Endodermal cell (in vitro differentiated cells): ENCODE measurements at regions not wholly inside any gene's neighbourhood (a gene's known extent, or its start where the extent isn't known, plus 50 kb on each side); places are given as distances from the start of the nearest gene placed in this dataset.

Experiments used
- DNase-seq: peaks from one replicate; pipeline ENCODE4 v3.0.0-alpha.2; 2017
- H3K27ac ChIP-seq: 2 replicates; pipeline ENCODE4 v1.5.1; 2013; ENCODE audit warnings: mild to moderate bottlenecking, low read depth, low read length, moderate library complexity
- H3K27me3 ChIP-seq: 2 replicates; pipeline ENCODE4 v1.6.1; 2013; ENCODE audit warnings: mild to moderate bottlenecking, low read length, moderate library complexity; ENCODE audit not compliant: insufficient read depth, control insufficient read depth, poor library complexity, severe bottlenecking
- H3K36me3 ChIP-seq: 2 replicates; pipeline ENCODE4 v1.7.0; 2013; ENCODE audit warnings: mild to moderate bottlenecking, low read length, moderate library complexity; ENCODE audit not compliant: control insufficient read depth, insufficient read depth
- H3K4me1 ChIP-seq: one replicate; pipeline ENCODE4 v1.7.0; 2013; ENCODE audit warnings: low read length; ENCODE audit not compliant: control insufficient read depth, insufficient read depth
- H3K4me3 ChIP-seq: 2 replicates; pipeline ENCODE4 v1.5.1; 2013; ENCODE audit warnings: mild to moderate bottlenecking, low read length, moderate library complexity
- H3K9ac ChIP-seq: 2 replicates; pipeline ENCODE4 v1.6.1; 2013; ENCODE audit warnings: mild to moderate bottlenecking, low read length, moderate library complexity; ENCODE audit not compliant: poor library complexity, severe bottlenecking; ENCODE audit errors: extremely low read depth
- H3K9me3 ChIP-seq: 2 replicates; pipeline ENCODE4 v1.6.1; 2013; ENCODE audit warnings: mild to moderate bottlenecking, low read length, moderate library complexity; ENCODE audit not compliant: control insufficient read depth
- H3K27ac Mint-ChIP-seq: 2 replicates; pipeline ENCODE4 v1.8.0; 2020; ENCODE audit warnings: mixed read lengths
- H3K27me3 Mint-ChIP-seq: 2 replicates; pipeline ENCODE4 v1.8.0; 2021; ENCODE audit warnings: mild to moderate bottlenecking, mixed read lengths; ENCODE audit not compliant: insufficient read depth
- H3K36me3 Mint-ChIP-seq: 2 replicates; pipeline ENCODE4 v1.8.0; 2020; ENCODE audit warnings: low read depth, mixed read lengths
- H3K4me1 Mint-ChIP-seq: 2 replicates; pipeline ENCODE4 v1.8.0; 2020; ENCODE audit warnings: mixed read lengths
- H3K4me3 Mint-ChIP-seq: 2 replicates; pipeline ENCODE4 v1.8.0; 2020; ENCODE audit warnings: mild to moderate bottlenecking, moderate library complexity, mixed read lengths
- H3K9me3 Mint-ChIP-seq: 2 replicates; pipeline ENCODE4 v1.8.0; 2020; ENCODE audit warnings: mild to moderate bottlenecking, mixed read lengths
- CTCF ChIP-seq: fragments of 200-600 bp; sonication (generic); conservative IDR thresholded peaks from 2 replicates; pipeline ENCODE4 v1.5.0; 2021; ENCODE audit warnings: antibody characterized with exemption, mild to moderate bottlenecking
- WGBS, 2 experiments: methylation state at CpG; one replicate each; pipeline versions ENCODE4 v1.1.5 to v1.1.7; 2013; ENCODE audit warnings: missing lambda C conversion rate in 2 of 2, mixed read lengths in 1 of 2; ENCODE audit not compliant: insufficient coverage in 1 of 2, insufficient read length in 1 of 2; 5-methylcytosine and 5-hydroxymethylcytosine counted together

- H3K9ac ChIP-seq: no peak overlapping the region
- H3K9me3 Mint-ChIP-seq: no peaks in the 10 kb centered on the region
- no peaks in the 10 kb centered on the region for H3K9me3 ChIP-seq
- no peaks in the 10 kb centered on the region for H3K4me1 ChIP-seq
- no peak overlapping the region for H3K27ac ChIP-seq
- H3K4me3 Mint-ChIP-seq: no peak overlapping the region
- no peaks in the 10 kb centered on the region for H3K36me3 ChIP-seq
- 94% methylated on average over 3 to 4 of the region's 4 CpGs for WGBS, 2 experiments
- no peak for TF ChIP-seq CTCF
- no peaks in the 10 kb centered on the region for H3K27me3 ChIP-seq
- peaks cover 3% of the 10 kb centered on the region for H3K27me3 Mint-ChIP-seq
- H3K4me1 Mint-ChIP-seq: no peaks in the 10 kb centered on the region
- DNase-seq: no peak
- no peaks in the 10 kb centered on the region for H3K36me3 Mint-ChIP-seq
- no peak overlapping the region for H3K4me3 ChIP-seq
- H3K27ac Mint-ChIP-seq: no peak overlapping the region
These were observed 381.7 kb upstream of the ZNF507 start for GRCh38 chr19:31963746-31964145.

GRCh38 chr19:31969016-31969415 lies 376.4 kb upstream of the ZNF507 start:
- DNase-seq: no peak
- Histone ChIP-seq H3K9me3 (no peaks in the 10 kb centered on the region), H3K4me3 (no peak overlapping the region), H3K4me1 (no peaks in the 10 kb centered on the region), H3K36me3 (no peaks in the 10 kb centered on the region), H3K27me3 (no peaks in the 10 kb centered on the region), H3K9ac (no peak overlapping the region), H3K27ac (no peak overlapping the region)
- Mint-ChIP-seq H3K4me3 (no peak overlapping the region), H3K27me3 (peaks cover 3% of the 10 kb centered on the region), H3K4me1 (no peaks in the 10 kb centered on the region), H3K36me3 (no peaks in the 10 kb centered on the region), H3K27ac (no peak overlapping the region), H3K9me3 (no peaks in the 10 kb centered on the region)
- TF ChIP-seq CTCF: no peak
- WGBS, 2 experiments: 92 to 100% methylated on average over 1 to 5 of the region's 5 CpGs

- Histone ChIP-seq H3K9me3 (no peaks in the 10 kb centered on the region), H3K27ac (no peak overlapping the region), H3K9ac (no peak overlapping the region), H3K36me3 (no peaks in the 10 kb centered on the region), H3K4me3 (no peak overlapping the region), H3K4me1 (no peaks in the 10 kb centered on the region), H3K27me3 (no peaks in the 10 kb centered on the region)
- Mint-ChIP-seq H3K27ac (no peak overlapping the region), H3K36me3 (no peaks in the 10 kb centered on the region), H3K9me3 (no peaks in the 10 kb centered on the region), H3K4me3 (no peak overlapping the region), H3K27me3 (peaks cover 3% of the 10 kb centered on the region), H3K4me1 (no peaks in the 10 kb centered on the region)
- TF ChIP-seq CTCF: no peak
- DNase-seq: no peak
- WGBS, 2 experiments: 81 to 86% methylated on average over 2 of the region's 2 CpGs
These were observed 375.4 kb upstream of the ZNF507 start for GRCh38 chr19:31970027-31970461.
